HG03196 (cell line): ENCODE measurements at regions not wholly inside any gene's neighbourhood (a gene's known extent, or its start where the extent isn't known, plus 50 kb on each side); places are given as distances from the start of the nearest gene placed in this dataset.
"Not testable (repeated sequence)": the region's sequence is repeated elsewhere in the genome, so short reads cannot be mapped to it uniquely, and the experiment has no call there.

Experiments used
- ATAC-seq: cut with Tn5 transposase; IDR thresholded peaks from one replicate; pipeline ENCODE4 v1.9.1; 2021; ENCODE audit not compliant: unreplicated experiment

GRCh38 chr6:170213637-170214018, 77.2 kb downstream of the DLL1 start:
- not testable (repeated sequence) for ATAC-seq

GRCh38 chr6:170212956-170213636, 77.8 kb downstream of the DLL1 start:
- no peak for ATAC-seq

DNA sequence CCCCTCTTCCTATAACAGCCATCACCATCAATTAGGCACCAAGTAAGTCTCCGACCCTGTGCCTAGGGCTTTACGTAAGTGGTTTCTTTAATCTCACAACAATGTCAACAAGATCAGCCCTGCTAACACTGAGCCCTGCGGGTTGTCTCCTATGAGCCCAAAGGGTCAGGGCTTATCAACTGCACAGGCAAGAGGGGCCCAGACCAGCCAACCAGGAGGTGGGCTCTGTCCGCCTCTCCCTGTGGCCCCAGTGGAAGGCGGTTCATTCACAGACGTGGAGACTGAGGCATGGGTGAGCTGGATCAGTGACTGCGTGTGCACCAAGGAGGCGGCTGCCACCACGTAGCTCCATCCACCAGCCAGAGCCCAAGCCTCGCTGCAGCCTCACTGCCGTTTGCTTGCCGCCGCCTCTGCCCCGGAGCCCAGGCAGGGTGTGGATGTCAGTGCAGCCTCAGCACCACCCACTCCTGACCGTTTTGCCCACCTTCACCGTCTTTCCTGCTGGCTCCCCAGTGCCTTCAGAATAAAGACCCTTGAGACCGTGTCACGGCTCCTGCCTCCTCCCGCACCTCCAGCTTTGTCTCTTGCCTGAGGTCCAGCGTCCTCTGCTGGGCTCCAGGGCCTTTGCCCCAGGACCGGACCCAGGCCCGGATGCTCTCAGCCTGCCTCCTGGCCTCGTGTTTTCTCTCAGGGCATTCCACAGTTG, 78.7 kb downstream of the DLL1 start:
- ATAC-seq = no peak

- no peak for ATAC-seq
These were observed 79.4 kb downstream of the DLL1 start for GRCh38 chr6:170211404-170212025.

DNA sequence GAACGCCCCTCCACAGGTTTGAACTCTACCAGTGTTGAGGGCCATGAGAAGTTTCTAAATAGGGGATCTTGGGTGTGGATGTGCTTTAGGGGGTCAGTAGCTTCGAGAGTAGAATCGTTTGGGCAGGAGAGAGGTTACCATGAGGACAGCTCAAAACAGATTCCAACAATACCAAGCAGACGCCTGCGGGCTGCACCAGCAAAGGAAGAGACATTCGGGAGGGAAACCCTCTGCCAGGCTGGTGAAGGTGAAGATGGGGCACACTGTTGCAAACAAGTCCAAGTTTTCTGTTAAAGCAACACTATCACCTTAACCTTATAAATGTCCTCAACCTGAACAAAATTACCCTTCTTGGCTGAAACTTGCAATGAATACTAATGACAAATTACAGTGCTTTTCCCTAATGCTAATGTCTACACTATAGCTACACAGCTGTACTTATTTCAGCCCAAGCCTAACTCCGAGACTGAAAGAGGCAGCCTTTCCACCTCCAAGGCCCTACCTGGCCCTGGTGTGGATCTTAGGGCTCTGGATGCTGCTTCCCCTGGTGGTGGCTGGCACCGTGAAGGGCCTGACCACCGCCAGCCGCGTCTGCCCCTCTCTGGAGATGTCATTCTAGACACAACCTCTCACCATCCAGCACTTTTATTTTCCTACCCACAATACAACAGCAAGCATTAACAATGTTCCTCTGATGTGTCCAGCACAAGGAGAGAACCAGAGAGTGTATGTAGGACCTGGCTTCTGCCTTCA, 80.1 kb downstream of the DLL1 start:
- ATAC-seq = no peak

- no peak for ATAC-seq
These were observed 80.9 kb downstream of the DLL1 start for GRCh38 chr6:170210026-170210390.

GRCh38 chr6:170209354-170210025, 81.4 kb downstream of the DLL1 start:
- ATAC-seq = no peak

- no peak for ATAC-seq
These were observed 82.1 kb downstream of the DLL1 start for GRCh38 chr6:170208651-170209353.

- no peak for ATAC-seq
These were observed 82.7 kb downstream of the DLL1 start for GRCh38 chr6:170208182-170208601.

- no peak for ATAC-seq
These were observed 83.2 kb downstream of the DLL1 start for GRCh38 chr6:170207586-170208181.

- no peak for ATAC-seq
These were observed 83.9 kb downstream of the DLL1 start for GRCh38 chr6:170206851-170207431.

GRCh38 chr6:170206317-170206621, 84.6 kb downstream of the DLL1 start:
- no peak for ATAC-seq

DNA sequence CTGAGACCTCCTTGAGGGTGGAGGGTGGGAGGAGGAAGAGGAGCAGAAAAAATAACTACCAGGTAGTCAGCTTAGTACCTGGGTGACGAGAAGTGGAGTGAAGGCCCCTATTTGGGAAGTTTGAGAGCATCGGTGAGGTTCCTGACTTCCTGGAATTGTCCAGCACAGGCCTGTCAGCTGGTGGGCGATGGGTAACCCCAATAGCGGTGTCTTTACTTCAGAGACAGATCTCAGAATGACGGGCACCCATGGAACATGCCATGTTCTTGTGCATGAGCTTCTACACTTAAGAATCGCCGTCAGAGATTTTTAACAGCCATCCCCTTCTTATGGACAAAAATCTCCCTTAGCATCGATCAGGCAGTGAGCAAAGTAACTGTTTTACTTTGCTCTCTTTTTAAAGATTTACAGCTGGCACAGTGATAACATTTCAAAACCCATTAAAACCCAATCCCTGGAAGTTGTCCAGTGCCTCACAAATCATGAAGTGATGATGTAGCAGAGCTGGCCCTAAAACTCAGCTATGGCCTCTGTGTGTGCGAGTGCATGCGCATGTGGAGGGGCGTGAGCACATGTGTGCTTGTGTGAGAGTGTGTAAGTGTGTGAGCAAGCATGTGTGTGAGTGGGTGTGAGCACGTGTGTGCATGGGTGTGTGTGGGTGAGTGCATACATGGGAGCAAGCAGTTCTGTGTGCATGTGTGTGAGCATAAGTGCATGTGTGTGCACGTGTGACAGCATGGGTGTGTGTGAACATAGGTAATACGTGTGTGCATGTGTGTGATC, 85.2 kb downstream of the DLL1 start:
- no peak for ATAC-seq

DNA sequence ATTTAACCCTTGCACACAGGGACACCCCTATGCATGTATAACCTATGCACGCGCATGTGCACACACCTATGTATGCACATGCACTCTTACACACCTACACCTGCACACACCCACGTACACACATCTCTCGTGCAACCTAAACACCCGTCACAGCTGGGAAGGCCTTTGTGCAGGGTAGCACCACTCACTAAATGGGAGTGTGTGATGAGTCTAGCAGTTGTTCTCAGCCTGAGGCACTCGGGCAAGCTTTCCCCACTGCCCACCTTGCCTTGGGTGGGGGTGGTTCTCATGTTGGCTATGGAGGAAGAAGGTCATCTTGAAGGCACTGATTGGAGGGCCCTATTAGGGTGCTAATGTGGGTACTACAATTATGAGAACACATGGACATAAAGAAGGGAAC, 85.8 kb downstream of the DLL1 start:
- ATAC-seq = no peak

DNA sequence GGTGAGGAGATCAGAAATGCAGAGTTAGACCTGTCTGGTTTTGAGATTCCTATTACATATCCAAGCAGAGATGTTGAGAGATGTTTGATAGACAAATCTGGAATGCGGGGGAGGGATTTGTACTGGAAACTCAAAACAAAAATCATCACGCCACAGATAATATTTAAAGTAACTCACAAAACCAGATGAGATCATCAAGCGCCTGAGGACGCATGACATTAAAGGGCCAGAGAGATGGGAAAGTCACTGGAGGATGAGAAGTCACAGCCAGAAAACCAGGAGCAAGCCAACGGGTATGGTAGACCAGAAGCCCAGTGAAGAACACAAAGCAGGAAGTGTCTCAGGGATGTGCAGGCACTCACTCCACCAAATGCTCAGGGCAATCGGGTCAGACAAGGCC, 87.7 kb downstream of the DLL1 start:
- ATAC-seq = no peak

GRCh38 chr6:170202416-170203135, 88.3 kb downstream of the DLL1 start:
- no peak for ATAC-seq

- no peak for ATAC-seq
These were observed 89.5 kb downstream of the DLL1 start for GRCh38 chr6:170201361-170201760.

GRCh38 chr6:170200458-170200891, 90.4 kb downstream of the DLL1 start:
- no peak for ATAC-seq
